RWPE2 (cell line): ENCODE measurements at regions not wholly inside any gene's neighbourhood (a gene's known extent, or its start where the extent isn't known, plus 50 kb on each side); places are given as distances from the start of the nearest gene placed in this dataset.

Experiments used
- ATAC-seq: fragments of 200-7000 bp; cut with Tn5 transposase; 3 replicates; pipeline ENCODE4 v1.9.1; 2021; ENCODE audit warnings: low read depth
- DNase-seq: peaks from one replicate; pipeline ENCODE4 v3.0.0-alpha.2; 2020; ENCODE audit warnings: low spot score
- H3K27ac ChIP-seq: fragments of 450-650 bp; 2 replicates; pipeline ENCODE4 v1.5.1; 2017; ENCODE audit warnings: mild to moderate bottlenecking; ENCODE audit not compliant: poor library complexity, severe bottlenecking
- H3K27me3 ChIP-seq: fragments of 250-450 bp; sonication (Bioruptor Pico); 2 replicates; pipeline ENCODE4 v1.5.1; 2021; ENCODE audit warnings: mild to moderate bottlenecking, moderate library complexity; ENCODE audit not compliant: insufficient read depth, poor library complexity, severe bottlenecking
- H3K36me3 ChIP-seq: fragments of 250-450 bp; sonication (Bioruptor Pico); 2 replicates; pipeline ENCODE4 v1.5.1; 2020; ENCODE audit warnings: low read depth, mild to moderate bottlenecking, moderate library complexity
- H3K4me1 ChIP-seq: fragments of 250-450 bp; sonication (Bioruptor Pico); 2 replicates; pipeline ENCODE4 v1.5.1; 2021; ENCODE audit warnings: mild to moderate bottlenecking, moderate library complexity; ENCODE audit not compliant: insufficient read depth, poor library complexity, severe bottlenecking
- H3K4me3 ChIP-seq: fragments of 250-450 bp; sonication (Bioruptor Pico); 2 replicates; pipeline ENCODE4 v1.5.1; 2021; ENCODE audit warnings: mild to moderate bottlenecking, moderate library complexity; ENCODE audit not compliant: severe bottlenecking
- H3K9me3 ChIP-seq: fragments of 250-450 bp; sonication (Bioruptor Pico); 2 replicates; pipeline ENCODE4 v1.5.1; 2021; ENCODE audit warnings: mild to moderate bottlenecking, moderate library complexity; ENCODE audit not compliant: severe bottlenecking
- TF ChIP-seq, protein P1 (sequence below): fragments of 450-650 bp; IDR thresholded peaks from one replicate; pipeline ENCODE4 v1.5.1; 2017; ENCODE audit warnings: mild to moderate bottlenecking, moderate library complexity; ENCODE audit not compliant: poor library complexity, severe bottlenecking

DNA sequence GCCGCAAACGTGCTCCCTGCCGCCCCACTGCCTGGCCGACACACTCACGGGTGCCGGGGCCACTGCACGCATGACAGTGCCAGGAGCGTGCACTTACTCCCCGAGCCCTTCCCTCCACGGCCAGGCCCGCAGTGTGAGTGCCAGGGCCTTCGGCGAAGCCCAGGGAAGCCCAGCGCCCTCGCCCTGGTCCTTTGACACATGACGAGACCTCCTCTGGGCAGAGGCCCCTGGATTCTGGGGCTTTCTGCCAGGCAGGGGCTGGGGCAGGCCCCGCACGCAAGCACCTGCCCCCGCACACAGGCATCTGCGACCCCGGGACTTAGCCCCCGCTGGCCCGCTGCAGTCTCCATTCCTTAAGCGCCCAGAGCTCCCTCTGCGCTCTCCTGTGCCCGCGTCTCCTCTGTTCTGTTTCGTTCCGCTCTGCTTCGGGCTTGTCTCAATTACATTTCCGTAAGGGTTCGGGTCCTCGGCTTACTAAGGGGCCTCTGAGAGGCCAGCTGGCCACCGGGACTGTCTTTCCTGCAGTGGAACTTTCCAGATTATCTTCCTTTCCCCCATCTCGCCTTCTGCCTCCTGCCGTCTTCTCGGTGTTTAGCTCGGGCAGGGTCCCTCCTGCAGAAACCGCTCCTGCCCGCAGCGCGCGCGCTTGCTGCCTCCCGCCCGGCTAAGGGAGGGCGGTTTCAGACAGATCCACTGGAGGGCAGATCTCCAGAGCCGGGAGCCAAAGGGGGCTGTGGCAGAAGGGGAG, 98.8 kb downstream of the ING1 start:
- peak overlapping the region; percentile 8 for H3K4me3 ChIP-seq
- no peaks in the 10 kb centered on the region for H3K36me3 ChIP-seq
- no peaks in the 10 kb centered on the region for H3K4me1 ChIP-seq
- H3K27ac ChIP-seq, result no peak overlapping the region
- TF ChIP-seq, protein P1, sequence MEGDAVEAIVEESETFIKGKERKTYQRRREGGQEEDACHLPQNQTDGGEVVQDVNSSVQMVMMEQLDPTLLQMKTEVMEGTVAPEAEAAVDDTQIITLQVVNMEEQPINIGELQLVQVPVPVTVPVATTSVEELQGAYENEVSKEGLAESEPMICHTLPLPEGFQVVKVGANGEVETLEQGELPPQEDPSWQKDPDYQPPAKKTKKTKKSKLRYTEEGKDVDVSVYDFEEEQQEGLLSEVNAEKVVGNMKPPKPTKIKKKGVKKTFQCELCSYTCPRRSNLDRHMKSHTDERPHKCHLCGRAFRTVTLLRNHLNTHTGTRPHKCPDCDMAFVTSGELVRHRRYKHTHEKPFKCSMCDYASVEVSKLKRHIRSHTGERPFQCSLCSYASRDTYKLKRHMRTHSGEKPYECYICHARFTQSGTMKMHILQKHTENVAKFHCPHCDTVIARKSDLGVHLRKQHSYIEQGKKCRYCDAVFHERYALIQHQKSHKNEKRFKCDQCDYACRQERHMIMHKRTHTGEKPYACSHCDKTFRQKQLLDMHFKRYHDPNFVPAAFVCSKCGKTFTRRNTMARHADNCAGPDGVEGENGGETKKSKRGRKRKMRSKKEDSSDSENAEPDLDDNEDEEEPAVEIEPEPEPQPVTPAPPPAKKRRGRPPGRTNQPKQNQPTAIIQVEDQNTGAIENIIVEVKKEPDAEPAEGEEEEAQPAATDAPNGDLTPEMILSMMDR, result no peak
- peaks cover 53% of the 10 kb centered on the region for H3K27me3 ChIP-seq
- peak; percentile 65 for ATAC-seq
- H3K9me3 ChIP-seq, result no peaks in the 10 kb centered on the region
- DNase-seq, result no peak

DNA sequence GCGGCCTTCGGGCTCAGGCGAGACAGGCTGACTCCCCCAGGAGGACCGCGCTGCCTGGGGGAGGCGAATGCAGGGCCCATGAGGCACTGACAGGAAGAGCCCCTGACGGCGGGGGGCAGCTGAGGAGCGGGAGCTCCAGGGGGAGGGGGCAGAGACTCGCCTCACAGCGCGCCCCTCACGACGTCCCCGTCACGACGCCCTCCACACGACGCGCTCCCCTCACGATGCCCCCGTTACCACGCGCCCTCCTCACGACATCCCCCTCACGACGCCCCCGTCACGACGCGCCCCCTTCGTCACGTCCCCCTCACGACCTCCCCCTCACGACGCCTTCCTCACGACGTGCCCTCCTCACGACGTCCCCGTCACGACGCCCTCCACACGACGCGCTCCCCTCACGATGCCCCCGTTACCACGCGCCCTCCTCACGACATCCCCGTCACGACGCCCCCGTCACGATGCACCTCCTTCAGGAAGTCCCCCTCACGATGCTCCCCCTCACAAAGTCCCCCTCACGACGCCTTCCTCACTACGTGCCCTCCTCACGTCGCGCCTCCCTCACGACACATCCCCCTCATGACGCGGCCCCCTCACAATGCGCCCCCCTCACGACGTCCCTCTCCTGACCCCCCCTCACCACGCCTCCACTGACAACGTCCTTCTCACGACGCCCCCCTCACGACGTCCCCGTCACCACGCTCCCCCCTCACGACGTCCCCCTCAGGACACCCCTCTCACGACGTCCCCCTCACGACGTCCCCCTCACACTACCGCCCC, 99.6 kb downstream of the ING1 start:
- TF ChIP-seq, protein P1, result no peak
- Histone ChIP-seq H3K27me3 (peaks cover 46% of the 10 kb centered on the region), H3K4me3 (peak overlapping the region; percentile 8), H3K27ac (no peak overlapping the region), H3K36me3 (no peaks in the 10 kb centered on the region), H3K4me1 (no peaks in the 10 kb centered on the region), H3K9me3 (no peaks in the 10 kb centered on the region)
- ATAC-seq (no peak), DNase-seq (no peak)

DNA sequence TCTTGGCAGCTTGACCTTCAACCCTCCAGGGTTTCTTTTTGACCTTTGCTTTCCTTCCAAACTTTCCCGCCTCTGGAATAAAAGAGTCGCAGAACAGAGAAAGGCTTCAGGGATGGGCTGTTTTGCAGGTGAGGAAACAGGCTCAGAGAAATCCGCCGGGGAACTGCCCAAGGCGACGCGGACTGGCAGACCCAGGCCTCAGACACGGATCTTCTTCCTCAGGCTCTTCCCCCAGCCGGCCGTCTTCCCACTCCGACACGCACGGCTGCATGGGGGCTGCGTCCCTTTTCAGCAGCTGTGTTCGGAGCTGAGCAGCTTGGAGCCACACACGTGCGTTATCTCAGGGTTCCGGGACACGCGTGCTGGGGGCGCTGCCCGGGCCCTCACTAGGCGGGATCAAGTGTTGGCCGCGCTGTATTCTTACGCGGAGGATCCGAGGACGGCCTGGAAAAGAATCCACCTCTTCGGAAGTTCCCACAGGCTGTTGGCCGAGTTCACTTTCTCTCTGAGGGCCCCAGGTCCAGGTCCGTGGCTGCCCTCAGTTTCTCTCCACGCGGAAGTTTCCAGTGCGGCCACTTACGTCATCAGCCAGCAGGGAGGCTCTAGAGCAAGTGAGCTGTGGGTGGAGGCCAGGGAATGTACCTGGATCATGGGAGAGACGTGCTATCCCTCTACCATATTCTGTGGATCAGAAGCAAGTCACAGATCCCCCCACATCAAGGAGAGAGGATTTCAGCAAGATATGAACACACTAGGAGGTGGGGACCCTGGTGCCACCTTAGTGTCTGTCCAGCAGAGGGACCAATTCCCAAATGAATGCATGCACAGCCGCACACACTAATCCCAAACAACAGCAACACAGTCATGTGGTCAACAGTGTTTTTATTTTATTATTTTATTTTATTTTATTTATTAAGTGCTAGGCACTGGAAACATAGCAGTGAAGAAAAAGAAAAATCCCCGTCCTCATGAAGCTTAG, 100.4 kb downstream of the ING1 start:
- TF ChIP-seq, protein P1, result no peak
- no peak for ATAC-seq
- H3K36me3 ChIP-seq, result no peaks in the 10 kb centered on the region
- H3K9me3 ChIP-seq, result no peaks in the 10 kb centered on the region
- H3K4me1 ChIP-seq, result no peaks in the 10 kb centered on the region
- no peak overlapping the region for H3K4me3 ChIP-seq
- peaks cover 37% of the 10 kb centered on the region for H3K27me3 ChIP-seq
- DNase-seq, result no peak
- no peak overlapping the region for H3K27ac ChIP-seq

DNA sequence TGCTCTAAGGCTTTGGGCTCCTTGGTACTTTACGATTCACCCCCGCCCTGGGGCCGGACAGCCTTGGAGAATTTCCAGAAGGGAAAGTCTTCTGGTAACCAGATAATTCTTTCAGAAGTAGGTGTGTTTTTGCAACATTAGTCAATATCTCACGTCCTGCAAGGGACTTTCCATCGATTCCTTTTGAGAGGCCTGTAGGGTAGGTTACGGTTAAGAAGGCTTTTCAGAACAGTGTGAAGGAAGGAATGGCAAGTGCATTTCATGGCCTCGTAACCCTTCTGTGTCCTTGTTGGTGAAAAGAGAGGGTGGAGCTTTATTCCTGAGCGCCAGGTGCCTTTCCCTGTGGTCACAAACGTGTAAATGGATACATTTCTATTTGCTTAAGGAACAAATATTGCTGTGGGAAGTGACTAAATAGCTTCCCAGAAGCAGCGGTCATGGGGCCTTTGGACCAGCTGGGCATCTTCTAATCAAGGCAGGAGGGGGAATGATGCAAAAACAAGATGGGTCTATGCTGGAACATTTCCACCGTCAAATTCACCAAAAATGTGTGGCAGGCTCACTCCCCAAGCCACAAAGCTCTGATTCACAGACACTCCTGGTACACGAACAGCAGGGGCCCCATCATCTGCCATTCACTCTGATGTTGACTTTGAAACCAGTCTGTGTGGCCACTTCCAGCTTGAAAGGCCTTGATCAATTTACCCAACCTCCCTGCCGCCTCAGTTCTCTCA, 99.2 kb downstream of the ANKRD10 start:
- H3K27ac ChIP-seq, result no peak overlapping the region
- no peak for DNase-seq

More for the DNA sequence above, 99.2 kb downstream of the ANKRD10 start:
- Histone ChIP-seq H3K9me3 (no peaks in the 10 kb centered on the region), H3K4me1 (no peaks in the 10 kb centered on the region), H3K27me3 (peaks cover 22% of the 10 kb centered on the region), H3K4me3 (no peak overlapping the region), H3K36me3 (no peaks in the 10 kb centered on the region)
- no peak for ATAC-seq
- TF ChIP-seq, protein P1, result no peak
